Body of pancreas (tissue), 4 donors: ENCODE measurements at regions not wholly inside any gene's neighbourhood (a gene's known extent, or its start where the extent isn't known, plus 50 kb on each side); places are given as distances from the start of the nearest gene placed in this dataset.
"Not testable (repeated sequence)": the region's sequence is repeated elsewhere in the genome, so short reads cannot be mapped to it uniquely, and the experiment has no call there.

ENCODE experiments used
- ATAC-seq: fragments of 150-250 bp; one replicate; pipeline ENCODE4 v1.9.1; 2016
- DNase-seq, 4 donors: peaks; one replicate each; pipeline ENCODE4 v3.0.0-alpha.2; 2019
- H3K27ac ChIP-seq, 4 donors: fragments of 200-600 bp; sonication (generic); 1 replicate in 3 of 4; 2 replicates in 1 of 4; pipeline versions ENCODE4 v1.5.1 to v1.6.1; 2016 to 2019; ENCODE audit warnings: mild to moderate bottlenecking in 1 of 4, mixed read lengths in 1 of 4, moderate library complexity in 1 of 4
- H3K27me3 ChIP-seq, 2 donors: fragments of 200-600 bp; sonication (generic); one replicate each; pipeline ENCODE4 v1.6.0; 2016; ENCODE audit warnings: mild to moderate bottlenecking in 1 of 2
- H3K36me3 ChIP-seq, 2 donors: fragments of 200-600 bp; sonication (generic); replicated peaks in 1 of 2; 2 replicates each; pipeline ENCODE4 v1.5.1; 2016; ENCODE audit warnings: low read depth in 2 of 2; ENCODE audit not compliant: insufficient read depth in 1 of 2
- H3K4me1 ChIP-seq: fragments of 200-600 bp; sonication (generic); one replicate; pipeline ENCODE4 v1.6.0; 2016
- H3K4me3 ChIP-seq, 2 donors: fragments of 200-600 bp; sonication (generic); 1 replicate in 1 of 2; 2 replicates in 1 of 2; pipeline ENCODE4 v1.5.1; 2016 to 2019
- H3K9me3 ChIP-seq, 3 donors: fragments of 200-600 bp; sonication (generic); 1 replicate in 2 of 3; 2 replicates in 1 of 3; pipeline ENCODE4 v1.5.1; 2016
- CTCF ChIP-seq, 7 experiments: fragments of 450-650 bp in 4 of 7; fragments of 200-600 bp in 3 of 7; sonication (generic) in 3 of 7; IDR thresholded peaks; one replicate each; pipeline ENCODE4 v1.5.1; 2016 to 2019; ENCODE audit warnings: antibody characterized with exemption in 7 of 7
- POLR2A ChIP-seq, 3 donors: fragments of 450-650 bp; IDR thresholded peaks; one replicate each; pipeline ENCODE4 v1.6.1; 2016; ENCODE audit warnings: antibody characterized with exemption in 3 of 3, mild to moderate bottlenecking in 2 of 3
- WGBS, 2 donors: methylation state at CpG; one replicate each; pipeline ENCODE4 v1.1.5; 2017; 5-methylcytosine and 5-hydroxymethylcytosine counted together
- intact Hi-C: fragments of 100-400 bp; cut with DNase I; formaldehyde crosslinking; loops from one replicate; pipeline ENCODE4 v1.15.1; 2023

DNA sequence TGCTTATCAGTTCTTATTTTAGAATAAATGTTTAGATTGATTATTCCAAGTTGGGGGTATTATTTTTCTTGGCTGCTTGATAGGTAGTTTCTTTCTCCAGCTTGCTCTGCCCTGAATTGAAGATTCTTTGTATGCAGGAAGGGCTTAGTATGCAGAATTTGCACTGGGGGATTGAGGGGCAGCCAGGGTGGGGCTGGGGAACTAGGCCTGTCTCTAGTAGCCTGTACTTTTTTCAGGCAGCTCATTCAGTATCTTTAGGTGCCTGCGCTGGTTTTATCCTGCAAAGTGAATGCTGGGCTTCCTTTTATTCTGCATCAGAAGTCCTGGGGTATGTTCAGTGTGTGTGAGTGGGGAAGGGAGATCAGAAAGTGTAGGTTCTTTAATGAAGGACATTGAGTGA is 228.3 kb upstream of the ELL2 start:
- WGBS, 2 donors, result 79 to 100% methylated on average over 1 of the region's 1 CpG
- intact Hi-C loops, result no loop called here
- Histone ChIP-seq H3K4me1 (peaks cover 12% of the 10 kb centered on the region), H3K9me3 (no peaks in the 10 kb centered on the region), H3K4me3 (no peak overlapping the region), H3K27ac (no peak overlapping the region), H3K36me3 (no peaks in the 10 kb centered on the region), H3K27me3 (no peaks in the 10 kb centered on the region)
- TF ChIP-seq POLR2A (IDR thresholded peaks at IDR 0.05), result no peak
- no peak for TF ChIP-seq CTCF (IDR thresholded peaks at IDR 0.05)
- DNase-seq, result no peak
- no peak for ATAC-seq

GRCh38 chr5:96189028-96189826 is 227.6 kb upstream of the ELL2 start:
- no peak for DNase-seq
- no peak for ATAC-seq
- Histone ChIP-seq H3K36me3 (no peaks in the 10 kb centered on the region), H3K27ac (no peak overlapping the region), H3K9me3 (no peaks in the 10 kb centered on the region), H3K4me3 (no peak overlapping the region), H3K27me3 (no peaks in the 10 kb centered on the region), H3K4me1 (peaks cover 12% of the 10 kb centered on the region)
- intact Hi-C loops, result no loop called here
- TF ChIP-seq CTCF (IDR thresholded peaks at IDR 0.05) (no peak), POLR2A (IDR thresholded peaks at IDR 0.05) (no peak)
- WGBS, 2 donors, result 93 to 95% methylated on average over 2 of the region's 2 CpGs

DNA sequence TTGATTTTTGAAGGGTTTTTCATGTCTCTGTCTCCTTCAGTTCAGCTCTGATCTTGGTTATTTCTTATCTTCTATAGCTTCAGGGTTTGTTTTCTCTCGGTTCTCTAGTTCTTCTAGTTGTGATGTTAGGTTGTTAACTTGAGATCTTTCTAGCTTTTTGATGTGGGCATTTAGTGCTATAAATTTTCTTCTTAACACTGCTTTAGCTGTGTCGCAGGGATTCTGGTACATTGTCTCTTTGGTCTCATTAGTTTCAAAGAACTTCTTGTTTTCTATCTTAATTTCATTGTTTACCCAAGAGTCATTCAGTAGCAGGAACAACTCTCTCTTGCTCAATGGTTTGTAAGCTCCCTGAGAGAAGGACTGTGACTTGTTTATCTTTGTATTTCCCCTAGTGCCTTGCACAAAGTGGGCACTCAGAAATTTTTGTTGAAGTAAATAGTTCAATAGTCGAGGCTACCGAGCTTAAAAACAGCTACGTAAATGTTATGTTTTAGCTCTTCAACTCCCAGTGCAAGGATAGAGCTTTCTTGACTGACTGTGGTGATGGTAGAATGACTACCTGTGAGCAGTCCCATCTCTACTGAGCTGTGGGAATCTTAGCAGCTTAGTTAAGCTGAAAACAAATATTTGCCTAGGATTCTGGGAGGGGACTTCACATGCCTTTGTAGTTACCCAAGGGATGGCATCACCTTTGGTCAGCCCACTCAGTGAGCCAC is 225.8 kb upstream of the ELL2 start:
- peaks cover 12% of the 10 kb centered on the region for H3K4me1 ChIP-seq
- TF ChIP-seq CTCF (IDR thresholded peaks at IDR 0.05) (no peak), POLR2A (IDR thresholded peaks at IDR 0.05) (no peak)
- H3K36me3 ChIP-seq, result no peaks in the 10 kb centered on the region
- H3K27ac ChIP-seq, result no peak overlapping the region
- no peaks in the 10 kb centered on the region for H3K27me3 ChIP-seq
- no peak overlapping the region for H3K4me3 ChIP-seq
- WGBS, 2 donors, result 75 to 79% methylated on average over 5 of the region's 5 CpGs
- ATAC-seq (no peak), DNase-seq (no peak)
- intact Hi-C loops, result no loop called here
- no peaks in the 10 kb centered on the region for H3K9me3 ChIP-seq

- ATAC-seq, intact Hi-C loops, H3K36me3 ChIP-seq, H3K4me3 ChIP-seq, H3K27me3 ChIP-seq, H3K9me3 ChIP-seq, H3K4me1 ChIP-seq, H3K27ac ChIP-seq, DNase-seq: not testable (repeated sequence)
These were observed 222.9 kb upstream of the ELL2 start for GRCh38 chr5:96184510-96184909.

GRCh38 chr5:96180684-96181435 is 219.2 kb upstream of the ELL2 start:
- intact Hi-C loops, result no loop called here
- Histone ChIP-seq H3K9me3 (no peaks in the 10 kb centered on the region), H3K4me3 (no peak overlapping the region), H3K27me3 (no peaks in the 10 kb centered on the region), H3K36me3 (no peaks in the 10 kb centered on the region), H3K27ac (no peak overlapping the region), H3K4me1 (peaks cover 15% of the 10 kb centered on the region)
- TF ChIP-seq POLR2A (IDR thresholded peaks at IDR 0.05) (no peak), CTCF (IDR thresholded peaks at IDR 0.05) (no peak)
- 61 to 63% methylated on average over 2 of the region's 2 CpGs for WGBS, 2 donors
- ATAC-seq, result no peak
- DNase-seq, result no peak
